Epithelial cell of prostate (primary cell): ENCODE measurements at regions not wholly inside any gene's neighbourhood (a gene's known extent, or its start where the extent isn't known, plus 50 kb on each side); places are given as distances from the start of the nearest gene placed in this dataset.

Experiments used
- DNase-seq: peaks from one replicate; pipeline ENCODE4 v3.0.0-alpha.2; 2011; ENCODE audit warnings: low read depth, low spot score
- H3K27ac ChIP-seq: fragments of 450-650 bp; 2 replicates; pipeline ENCODE4 v1.5.1; 2017; ENCODE audit warnings: mild to moderate bottlenecking

DNA sequence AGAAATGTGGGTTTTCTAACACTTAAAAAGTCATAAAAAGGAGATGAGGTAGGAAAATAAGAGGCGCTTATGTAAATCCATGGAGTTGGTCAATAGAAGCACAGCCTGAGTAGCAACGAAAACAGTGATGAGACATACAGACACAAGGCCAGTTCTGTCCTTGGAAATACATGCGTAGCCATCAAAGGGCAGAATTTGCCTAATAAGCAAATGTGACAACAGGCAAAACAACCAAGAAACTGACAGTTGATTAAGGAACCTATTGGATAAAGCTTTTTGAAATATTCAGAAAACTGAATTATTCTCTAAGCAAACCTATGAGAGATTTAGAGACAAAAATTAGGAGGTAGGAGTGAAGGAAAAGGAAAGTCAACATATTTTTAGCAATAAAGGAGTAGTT lies 586.3 kb downstream of the PLCL1 start:
- DNase-seq = no peak
- no peak overlapping the region for H3K27ac ChIP-seq

DNA sequence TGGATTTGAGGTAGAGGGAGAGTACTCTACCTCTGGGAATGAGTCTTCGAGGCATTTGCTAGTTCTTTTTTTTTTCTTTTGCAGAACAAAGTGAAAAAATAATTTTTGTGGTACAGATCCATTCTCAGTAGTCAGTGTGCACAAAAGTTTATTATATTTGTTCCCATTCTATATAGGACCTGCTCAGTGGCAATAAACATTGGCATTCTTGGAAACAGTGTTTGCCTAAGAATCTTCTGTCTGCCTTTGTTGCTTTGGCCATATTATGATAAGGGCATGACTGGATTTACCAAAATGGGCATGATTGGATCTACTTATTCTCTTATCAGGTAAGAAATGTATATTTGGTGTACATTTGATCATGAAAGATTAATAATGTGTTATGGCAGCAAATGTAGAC lies 583.3 kb downstream of the PLCL1 start:
- no peak for DNase-seq
- H3K27ac ChIP-seq = no peak overlapping the region

DNA sequence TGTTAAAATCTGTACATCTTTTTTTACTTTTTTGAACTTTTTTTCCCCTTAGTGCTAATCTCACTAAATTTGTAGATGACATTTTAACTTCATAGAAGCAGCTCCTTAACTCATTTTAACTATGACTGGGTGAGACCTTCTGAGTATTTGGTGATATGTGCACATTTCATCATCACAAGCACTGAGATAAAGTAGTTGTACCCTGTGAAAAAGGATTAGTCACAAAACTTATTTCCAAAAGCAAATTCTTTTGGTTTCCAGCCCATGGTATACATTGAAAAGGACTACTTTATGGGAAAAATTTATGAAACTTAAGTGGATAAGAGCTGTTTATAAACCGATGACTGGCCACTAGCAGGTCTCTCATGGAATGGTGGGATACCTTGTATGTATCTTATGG lies 581.5 kb downstream of the PLCL1 start:
- no peak for DNase-seq
- no peak overlapping the region for H3K27ac ChIP-seq

DNA sequence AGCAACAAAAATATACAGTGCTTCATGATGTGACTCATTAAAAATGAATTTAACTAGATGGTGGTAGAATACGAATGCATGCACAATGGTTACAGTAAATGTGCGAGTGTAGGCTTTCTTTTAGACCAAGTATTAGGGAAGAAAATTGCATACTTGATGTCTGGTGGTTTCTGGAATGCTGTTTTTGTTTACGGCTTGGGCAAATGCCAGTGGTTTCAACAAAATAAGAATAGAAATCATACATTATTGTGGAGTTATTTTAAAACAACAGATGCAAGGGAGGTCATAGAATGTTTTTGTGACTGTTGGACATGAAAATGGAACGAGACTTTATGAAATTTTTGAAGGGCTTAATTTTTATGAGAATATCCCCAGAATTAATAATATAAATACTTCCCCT lies 580.9 kb downstream of the PLCL1 start:
- no peak overlapping the region for H3K27ac ChIP-seq
- DNase-seq = no peak

DNA sequence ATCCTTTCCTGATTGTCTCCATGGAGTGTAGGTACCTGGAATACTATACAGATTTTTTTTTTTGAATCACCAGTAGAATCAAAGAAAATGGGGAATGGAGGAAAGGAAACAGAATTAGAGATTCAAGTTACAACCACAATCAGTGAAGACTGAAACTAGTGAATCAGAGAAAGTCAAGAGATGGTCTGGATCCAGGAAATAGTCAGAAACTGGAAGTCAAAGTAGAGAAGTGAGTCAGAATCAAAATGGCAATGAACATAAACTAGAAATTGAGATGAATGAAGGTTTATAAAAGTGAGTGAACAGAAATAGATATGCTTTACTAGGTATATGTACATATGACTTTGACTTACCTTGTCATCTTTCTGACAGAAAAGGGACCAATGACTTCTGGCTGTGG lies 579.0 kb downstream of the PLCL1 start:
- H3K27ac ChIP-seq = no peak overlapping the region
- no peak for DNase-seq

DNA sequence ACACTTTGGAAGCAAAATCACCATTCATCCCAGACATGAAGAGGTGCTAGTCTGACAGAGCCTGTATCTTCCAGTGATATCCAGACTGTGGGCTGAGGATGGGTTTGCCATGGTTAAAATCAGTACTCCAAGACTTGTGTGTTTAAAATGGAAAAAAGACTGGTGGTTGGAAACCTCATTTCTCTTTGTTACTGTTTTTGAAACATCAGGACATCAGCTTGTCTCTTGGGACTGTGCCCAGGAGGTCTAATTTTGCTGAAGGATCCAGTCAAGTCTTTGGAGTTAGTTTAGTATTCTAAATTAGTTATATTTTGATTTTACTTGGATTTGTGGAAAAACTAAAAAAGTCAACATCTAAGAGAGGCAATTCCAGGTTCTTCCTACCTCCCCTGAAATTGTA lies 578.4 kb downstream of the PLCL1 start:
- DNase-seq = no peak

DNA sequence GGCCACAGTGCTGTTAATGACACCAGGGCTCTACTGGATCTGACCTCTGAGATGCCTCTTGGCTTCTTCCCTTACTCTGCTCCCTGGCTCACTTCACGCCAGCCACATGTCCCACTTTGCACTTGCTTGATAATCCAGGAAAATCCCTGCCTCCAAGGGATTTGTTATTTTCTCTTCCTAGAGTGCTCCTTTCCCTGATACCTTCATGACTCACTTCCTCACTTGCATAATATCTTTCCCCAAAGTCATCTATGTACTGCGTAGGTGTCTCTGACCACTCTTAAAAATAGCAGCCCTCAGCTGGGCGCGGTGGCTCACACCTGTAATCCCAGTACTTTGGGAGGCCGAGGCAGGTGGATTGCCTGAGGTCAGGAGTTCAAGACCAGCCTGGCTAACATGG lies 572.3 kb downstream of the PLCL1 start:
- no peak overlapping the region for H3K27ac ChIP-seq
- DNase-seq = peak; percentile 16

More for the DNA sequence above, 578.4 kb downstream of the PLCL1 start:
- no peak overlapping the region for H3K27ac ChIP-seq

DNA sequence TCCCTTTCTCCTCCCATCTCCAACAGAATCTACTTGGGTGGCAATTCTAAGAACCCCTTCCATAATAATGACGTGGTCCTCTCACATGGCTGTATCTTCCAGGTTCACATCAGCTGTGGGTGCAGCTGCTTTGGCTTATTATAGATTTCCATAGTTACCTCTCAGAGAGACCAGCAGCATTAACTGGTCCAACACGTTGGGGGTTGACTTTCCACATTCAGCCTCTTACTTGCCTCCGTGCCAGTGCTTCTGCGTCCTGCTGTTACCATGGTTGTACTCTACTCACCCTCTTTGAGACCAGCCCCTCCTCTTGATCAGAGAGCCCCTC lies 570.7 kb downstream of the PLCL1 start:
- DNase-seq = no peak
- no peak overlapping the region for H3K27ac ChIP-seq

DNA sequence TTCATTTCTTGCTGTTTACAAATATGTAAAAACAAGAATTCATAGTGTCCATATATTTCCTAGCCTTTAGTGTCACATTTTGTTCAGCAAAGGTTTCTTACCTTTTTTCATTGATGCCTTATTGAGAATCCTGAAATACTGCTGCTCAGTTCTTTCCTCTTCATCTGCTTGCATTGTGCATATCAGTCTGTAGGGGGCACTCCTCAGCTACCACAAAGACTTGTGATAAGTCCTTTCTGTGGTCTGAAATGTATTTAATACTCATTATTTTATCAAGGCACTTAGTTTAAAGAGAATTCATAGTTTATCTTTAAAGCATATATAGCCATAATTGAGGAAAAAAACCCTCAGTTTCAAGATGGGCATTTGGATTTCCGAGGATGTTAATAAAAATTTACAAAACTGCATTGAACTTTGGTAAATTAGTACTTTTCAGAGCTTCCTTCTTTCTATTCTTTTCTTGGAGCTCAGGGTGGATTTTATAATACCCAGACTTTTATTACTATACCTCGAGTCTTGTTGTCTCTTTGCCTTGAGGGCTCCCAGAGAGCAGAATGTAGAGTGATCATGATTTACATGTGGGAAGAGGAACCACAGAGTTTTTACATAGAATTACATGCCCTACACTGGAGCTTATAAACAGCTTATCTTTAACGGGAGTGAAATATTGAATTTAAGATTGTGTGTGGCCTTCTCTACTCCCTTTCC lies 570.1 kb downstream of the PLCL1 start:
- DNase-seq = peak; percentile 26
- H3K27ac ChIP-seq = no peak overlapping the region

DNA sequence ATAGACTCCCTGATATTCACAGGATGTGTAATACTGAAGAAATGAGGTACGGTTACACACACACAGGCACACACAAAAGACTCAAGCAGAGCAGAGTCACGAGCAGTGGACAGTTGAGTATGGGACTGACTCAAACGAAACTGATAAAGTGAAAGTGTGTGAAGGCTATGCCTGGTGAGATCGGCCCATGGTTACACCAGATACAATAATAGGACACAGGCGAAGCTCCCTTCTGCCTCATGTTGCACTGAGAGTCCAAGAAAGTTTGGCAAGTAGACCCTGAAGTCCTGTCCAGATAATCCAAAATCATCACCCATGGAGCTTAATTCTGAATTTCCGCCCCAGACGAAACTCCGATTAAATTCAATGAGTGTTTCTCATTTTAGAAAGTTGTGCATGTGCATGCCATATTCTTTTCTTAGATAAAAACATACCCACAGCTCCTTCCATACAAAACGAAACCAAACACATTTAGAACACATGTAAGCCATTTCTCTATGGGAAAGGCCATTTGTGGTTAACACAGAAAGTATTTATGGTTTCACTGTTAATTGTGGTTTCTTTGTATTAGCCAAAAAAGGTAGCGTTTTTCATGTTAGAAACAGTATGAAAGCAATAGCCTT lies 567.6 kb downstream of the PLCL1 start:
- H3K27ac ChIP-seq = no peak overlapping the region
- peak; percentile 14 for DNase-seq

DNA sequence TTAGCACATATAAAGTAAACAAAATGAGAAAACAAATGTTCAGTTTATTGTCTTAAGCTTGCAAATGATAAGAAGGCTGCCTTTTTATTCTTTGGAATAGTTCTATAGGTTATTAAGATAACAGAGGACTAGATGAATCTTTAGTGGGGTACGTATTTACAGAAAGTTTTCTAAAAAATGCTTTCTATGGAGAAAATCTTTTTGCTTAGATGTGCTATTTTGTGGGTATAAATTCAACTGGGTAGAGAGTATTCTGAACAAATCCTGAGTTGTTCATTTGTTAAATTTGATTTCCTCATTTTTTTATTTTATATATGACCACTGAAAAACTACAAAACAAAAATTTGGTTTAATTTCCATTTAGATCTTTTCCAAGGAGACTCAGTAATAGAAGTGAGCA lies 566.9 kb downstream of the PLCL1 start:
- DNase-seq = no peak
- no peak overlapping the region for H3K27ac ChIP-seq

DNA sequence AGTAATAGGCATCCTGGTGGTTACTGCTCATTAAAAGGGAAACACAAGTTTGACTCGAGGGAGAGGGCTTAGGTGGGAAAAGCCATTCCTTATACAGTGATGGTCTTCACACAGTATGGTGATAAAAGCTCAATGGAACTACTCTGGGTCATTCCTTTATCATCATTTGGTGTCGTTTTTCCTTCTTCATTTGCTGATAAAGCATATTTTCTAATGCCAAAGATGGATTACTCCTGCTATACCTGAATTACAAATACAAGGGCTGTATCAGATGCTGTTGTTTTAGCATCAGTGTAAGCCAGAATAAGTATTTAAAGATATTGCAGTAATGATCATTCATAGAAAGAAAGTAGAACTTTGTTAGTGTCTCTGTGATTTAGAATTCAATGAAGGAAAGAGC lies 563.7 kb downstream of the PLCL1 start:
- no peak overlapping the region for H3K27ac ChIP-seq
- DNase-seq = no peak

DNA sequence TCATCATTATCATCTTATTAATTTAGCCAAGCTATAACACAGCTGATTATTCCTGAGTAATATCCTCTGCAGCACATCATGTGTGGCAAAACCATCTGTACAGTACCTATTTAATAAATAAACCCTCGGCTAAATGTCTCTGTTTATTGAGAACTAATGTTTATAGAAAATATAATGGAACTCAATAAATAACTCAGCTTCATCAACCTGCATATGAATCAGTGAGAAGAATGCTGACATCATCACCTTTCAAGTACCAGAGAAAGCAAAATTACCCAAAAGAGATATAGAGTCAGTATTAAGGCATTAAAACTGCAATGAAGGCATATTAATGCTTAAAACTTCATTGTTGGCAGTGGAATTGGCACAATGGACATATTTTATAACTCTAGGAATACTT lies 558.3 kb downstream of the PLCL1 start:
- H3K27ac ChIP-seq = no peak overlapping the region
- no peak for DNase-seq

DNA sequence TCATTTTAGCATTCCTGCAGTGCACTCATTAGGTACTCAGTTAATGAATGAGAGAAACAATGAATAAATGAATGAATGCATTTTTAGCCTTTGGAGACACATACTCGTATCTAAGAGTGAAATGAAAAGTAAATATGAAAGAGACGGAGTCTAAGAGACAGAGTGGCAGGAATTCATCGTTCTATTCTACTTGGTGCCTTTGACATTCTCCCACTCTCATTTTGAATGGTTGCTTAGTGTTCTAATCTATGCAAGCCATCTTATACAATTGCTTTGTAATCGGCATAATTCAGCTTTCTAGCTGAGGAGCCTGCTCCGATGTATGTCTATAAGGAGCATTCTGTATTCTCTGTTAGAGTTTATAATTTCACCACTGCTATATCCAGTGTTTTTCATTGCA lies 554.9 kb downstream of the PLCL1 start:
- H3K27ac ChIP-seq = no peak overlapping the region
- no peak for DNase-seq

DNA sequence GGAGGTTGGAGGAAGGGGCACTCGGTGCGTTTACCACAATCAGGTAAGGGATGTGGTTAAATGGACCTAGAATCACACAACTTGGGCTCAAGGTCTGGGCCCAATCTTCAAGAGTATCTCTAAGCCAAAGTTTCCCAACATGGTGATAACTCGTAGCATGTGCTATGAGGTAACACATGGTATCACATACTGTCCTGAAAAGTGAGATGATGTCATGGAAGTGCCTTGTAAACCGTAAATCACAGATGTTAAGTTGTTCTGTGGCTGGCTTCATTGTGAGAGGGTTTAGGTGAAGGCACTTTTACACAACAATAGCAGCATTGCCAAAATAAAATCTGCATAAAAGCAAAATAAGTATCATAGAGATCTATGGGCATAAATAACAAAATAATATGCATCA lies 551.8 kb downstream of the PLCL1 start:
- DNase-seq = no peak
- H3K27ac ChIP-seq = no peak overlapping the region

DNA sequence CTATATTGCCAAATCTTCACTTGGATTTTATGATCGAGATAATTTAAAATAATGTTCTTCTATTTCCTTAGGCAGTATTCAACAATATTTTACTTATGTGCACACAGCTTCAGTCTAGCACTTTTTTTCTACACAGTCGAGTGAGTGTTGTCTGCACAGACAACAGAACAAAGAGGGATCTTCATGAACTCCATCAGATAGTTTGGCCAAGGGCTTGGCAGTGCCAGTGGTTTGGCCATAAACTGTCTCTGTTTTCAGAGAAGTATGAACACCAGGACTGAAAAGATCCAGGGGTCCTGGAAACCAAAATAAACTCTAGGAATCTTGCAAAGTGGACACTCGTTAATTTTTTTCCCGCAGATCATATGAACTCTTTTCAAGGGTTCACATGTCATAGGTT lies 547.3 kb downstream of the PLCL1 start:
- no peak overlapping the region for H3K27ac ChIP-seq
- no peak for DNase-seq

DNA sequence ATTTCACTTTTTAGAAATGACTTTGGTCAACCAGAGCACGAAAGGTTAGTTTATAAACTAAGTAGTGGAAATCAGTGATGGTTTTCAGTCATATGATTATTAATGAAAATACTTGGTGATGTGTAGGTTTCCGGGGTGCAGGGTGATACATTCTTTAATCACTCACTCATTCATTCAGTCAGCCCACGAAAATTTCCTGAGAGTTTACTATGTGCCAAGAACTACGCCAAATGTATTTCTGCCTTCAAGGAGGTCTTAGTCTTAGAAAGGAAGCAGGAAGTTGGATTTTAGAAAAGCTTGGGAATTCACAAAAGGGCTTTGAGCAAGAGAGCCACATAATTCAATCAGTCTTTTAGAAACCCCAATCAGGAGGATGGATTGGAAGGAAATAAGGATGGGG lies 543.6 kb downstream of the PLCL1 start:
- H3K27ac ChIP-seq = no peak overlapping the region
- DNase-seq = no peak

DNA sequence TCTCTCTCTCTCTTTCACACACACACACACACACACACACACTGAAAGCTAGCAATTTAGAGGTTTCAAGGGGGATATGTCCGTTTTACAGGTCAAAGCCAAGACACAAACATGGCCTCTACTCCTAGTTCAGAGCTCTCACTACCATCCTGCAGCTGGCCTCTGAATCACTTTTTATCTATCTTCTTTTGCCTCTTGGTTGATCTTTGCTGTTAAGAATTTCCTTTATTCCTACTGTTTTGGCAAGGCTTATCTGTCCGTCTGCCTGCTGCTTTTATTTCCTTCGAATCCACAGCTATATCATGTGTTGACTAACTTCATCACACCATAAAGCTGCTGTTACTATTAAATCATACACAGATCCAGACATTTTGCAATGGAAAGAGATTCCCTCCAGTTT lies 543.0 kb downstream of the PLCL1 start:
- H3K27ac ChIP-seq = no peak overlapping the region
- DNase-seq = no peak

DNA sequence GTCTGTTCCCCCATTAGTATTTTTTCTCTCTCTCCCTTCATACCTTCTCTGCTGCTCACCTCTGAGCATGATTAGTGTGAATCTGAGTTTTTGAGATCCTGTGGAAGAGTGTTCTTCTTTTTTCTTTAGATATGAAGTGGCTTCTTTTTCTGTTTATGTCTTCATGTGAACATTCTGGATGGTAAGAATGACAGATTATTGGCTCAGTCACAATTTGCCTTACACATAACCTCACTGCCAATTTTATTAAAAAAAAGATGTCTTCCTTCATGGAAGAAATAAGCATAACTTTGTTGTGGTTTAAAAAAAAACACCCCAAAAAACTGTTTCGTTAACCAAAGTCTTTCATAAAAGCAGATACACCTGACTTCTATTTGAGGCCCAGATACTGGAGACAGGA lies 539.1 kb downstream of the PLCL1 start:
- no peak for DNase-seq
- no peak overlapping the region for H3K27ac ChIP-seq

DNA sequence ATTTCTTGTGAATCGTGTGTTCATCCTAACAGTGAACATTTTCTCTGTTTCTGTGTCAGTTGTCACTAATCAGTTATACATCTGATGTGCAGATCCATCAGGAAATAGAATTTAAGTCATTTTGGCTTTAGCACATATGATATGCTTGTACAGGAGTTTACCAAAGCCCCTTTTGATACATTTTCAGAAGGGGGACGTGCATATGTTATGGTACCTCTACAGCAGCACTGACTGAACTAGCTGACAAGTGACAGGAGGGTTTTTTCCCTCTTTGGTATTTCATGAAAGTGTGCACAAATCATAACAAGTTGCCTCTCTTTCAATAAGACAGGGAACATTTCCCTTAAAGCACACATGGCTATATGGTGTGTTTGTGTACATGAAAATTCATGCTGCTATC lies 536.5 kb downstream of the PLCL1 start:
- H3K27ac ChIP-seq = no peak overlapping the region
- no peak for DNase-seq

DNA sequence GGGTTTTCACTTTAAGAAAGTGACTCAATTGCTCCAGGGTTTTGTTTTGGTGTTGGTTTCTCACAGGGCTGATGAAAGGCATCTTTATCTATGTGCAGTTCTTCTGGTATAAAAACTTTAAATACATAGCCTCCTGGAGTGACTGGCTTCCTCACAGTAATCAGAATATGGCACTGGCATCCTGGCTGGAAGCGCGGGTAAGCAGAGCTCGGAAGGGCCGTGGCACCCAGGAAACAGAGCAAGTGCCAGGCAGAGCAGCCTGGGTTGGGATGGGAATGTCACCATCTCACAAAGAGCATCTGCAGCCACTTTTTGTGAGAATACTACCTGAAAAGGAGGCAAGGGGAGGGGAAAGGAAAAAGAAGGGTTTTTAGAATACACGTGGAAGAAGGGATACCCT lies 534.7 kb downstream of the PLCL1 start:
- no peak overlapping the region for H3K27ac ChIP-seq
- no peak for DNase-seq

DNA sequence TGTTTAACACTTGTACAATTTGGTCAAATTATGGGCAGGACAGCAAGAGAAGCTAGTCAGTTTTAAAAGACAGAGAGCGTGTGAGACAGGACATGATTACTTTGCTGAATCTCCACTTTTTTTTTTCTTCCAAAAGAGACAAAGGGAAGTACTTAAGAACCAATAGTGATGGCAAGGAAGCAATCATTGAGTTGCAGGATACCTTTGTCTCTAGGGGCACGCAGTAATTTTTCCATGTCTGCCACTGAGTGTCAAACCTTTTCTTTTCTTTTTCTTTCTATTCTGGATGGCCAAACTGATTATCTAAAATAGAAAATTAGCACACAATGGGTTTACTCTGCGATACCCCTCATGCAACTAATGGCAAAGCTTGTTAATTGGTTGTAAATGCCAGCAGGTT lies 533.0 kb downstream of the PLCL1 start:
- H3K27ac ChIP-seq = no peak overlapping the region

DNA sequence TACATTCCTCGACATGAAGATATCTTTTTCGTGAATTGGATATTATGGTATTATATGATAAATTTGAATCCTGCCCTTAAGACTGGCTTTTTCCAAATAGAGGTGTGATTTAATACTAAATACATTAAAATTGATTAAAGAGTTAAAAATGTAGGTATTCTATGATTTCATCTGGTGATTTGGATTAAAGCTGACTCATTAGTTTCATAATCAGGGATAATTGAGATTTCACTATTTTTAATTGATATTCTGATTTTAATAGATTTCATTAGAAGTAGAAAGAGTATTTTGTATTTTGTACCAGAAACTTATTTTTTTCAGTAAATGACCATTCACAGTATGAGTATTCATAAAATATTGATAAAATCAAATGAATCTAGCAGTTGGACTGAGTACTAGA lies 524.1 kb downstream of the PLCL1 start:
- H3K27ac ChIP-seq = no peak overlapping the region
- no peak for DNase-seq

More for the DNA sequence above, 533.0 kb downstream of the PLCL1 start:
- no peak for DNase-seq
